ENCODE measurements at regions not wholly inside any gene's neighbourhood (a gene's known extent, or its start where the extent isn't known, plus 50 kb on each side); places are given as distances from the start of the nearest gene placed in this dataset.

- H3K9me3 ChIP-seq (ENCODE audit: insufficient read depth, low read length, severe bottlenecking), result no peaks in the 10 kb centered on the region
- ATAC-seq (ENCODE audit: insufficient read depth, low read depth) (no peak), DNase-seq (no peak)
- H3K27ac ChIP-seq (ENCODE audit: low read length), result no peak overlapping the region
- H4K20me1 ChIP-seq (ENCODE audit: insufficient read depth, low read length), result no peaks in the 10 kb centered on the region
- no peak overlapping the region for H3K4me3 ChIP-seq (ENCODE audit: low read depth in 1 of 2, low read length in 2 of 2)
- H3K36me3 ChIP-seq (ENCODE audit: insufficient read depth, low read length), result no peaks in the 10 kb centered on the region
- H3K4me2 ChIP-seq (ENCODE audit: insufficient read depth, low read length), result no peak overlapping the region
- H3K4me1 ChIP-seq (ENCODE audit: insufficient read depth, low read length), result no peaks in the 10 kb centered on the region
- H3K27me3 ChIP-seq (ENCODE audit: insufficient read depth, low read length, poor library complexity), result no peaks in the 10 kb centered on the region
- no peaks in the 10 kb centered on the region for H3K79me2 ChIP-seq (ENCODE audit: insufficient read depth, low read length)
- H2AFZ ChIP-seq (ENCODE audit: low read depth, low read length), result no peak overlapping the region
- TF ChIP-seq EZH2 (IDR thresholded peaks at IDR 0.05; ENCODE audit: borderline replicate concordance, low read depth, low read length, severe bottlenecking), result no peak
- TF ChIP-seq CTCF (IDR thresholded peaks at IDR 0.05; ENCODE audit: borderline replicate concordance, extremely low read depth, low read length, poor library complexity, severe bottlenecking), result no peak
- H3K9ac ChIP-seq (ENCODE audit: low read depth, low read length), result no peak overlapping the region
Measured at GRCh38 chr4:153071958-153072598, 132.2 kb upstream of the TRIM2 start.

- no peak overlapping the region for H2AFZ ChIP-seq (ENCODE audit: low read depth, low read length)
- H3K4me1 ChIP-seq (ENCODE audit: insufficient read depth, low read length), result no peaks in the 10 kb centered on the region
- H3K36me3 ChIP-seq (ENCODE audit: insufficient read depth, low read length), result no peaks in the 10 kb centered on the region
- TF ChIP-seq CTCF (IDR thresholded peaks at IDR 0.05; ENCODE audit: borderline replicate concordance, extremely low read depth, low read length, poor library complexity, severe bottlenecking) (no peak), EZH2 (IDR thresholded peaks at IDR 0.05; ENCODE audit: borderline replicate concordance, low read depth, low read length, severe bottlenecking) (no peak)
- DNase-seq (no peak), ATAC-seq (ENCODE audit: insufficient read depth, low read depth) (no peak)
- H3K9me3 ChIP-seq (ENCODE audit: insufficient read depth, low read length, severe bottlenecking), result no peaks in the 10 kb centered on the region
- H3K79me2 ChIP-seq (ENCODE audit: insufficient read depth, low read length), result no peaks in the 10 kb centered on the region
- no peak overlapping the region for H3K4me2 ChIP-seq (ENCODE audit: insufficient read depth, low read length)
- H3K27me3 ChIP-seq (ENCODE audit: insufficient read depth, low read length, poor library complexity), result no peaks in the 10 kb centered on the region
- no peak overlapping the region for H3K4me3 ChIP-seq (ENCODE audit: low read depth in 1 of 2, low read length in 2 of 2)
- H3K27ac ChIP-seq (ENCODE audit: low read length), result no peak overlapping the region
- H3K9ac ChIP-seq (ENCODE audit: low read depth, low read length), result no peak overlapping the region
- no peaks in the 10 kb centered on the region for H4K20me1 ChIP-seq (ENCODE audit: insufficient read depth, low read length)
Measured at GRCh38 chr4:153072661-153073060, 131.6 kb upstream of the TRIM2 start.

GRCh38 chr4:153074486-153074885, 129.8 kb upstream of the TRIM2 start:
- Histone ChIP-seq H4K20me1 (ENCODE audit: insufficient read depth, low read length) (no peaks in the 10 kb centered on the region), H3K4me1 (ENCODE audit: insufficient read depth, low read length) (peaks cover 3% of the 10 kb centered on the region), H3K4me2 (ENCODE audit: insufficient read depth, low read length) (no peak overlapping the region), H3K4me3 (ENCODE audit: low read depth in 1 of 2, low read length in 2 of 2) (no peak overlapping the region), H3K9ac (ENCODE audit: low read depth, low read length) (no peak overlapping the region), H3K27me3 (ENCODE audit: insufficient read depth, low read length, poor library complexity) (no peaks in the 10 kb centered on the region), H3K79me2 (ENCODE audit: insufficient read depth, low read length) (no peaks in the 10 kb centered on the region), H3K36me3 (ENCODE audit: insufficient read depth, low read length) (no peaks in the 10 kb centered on the region), H3K9me3 (ENCODE audit: insufficient read depth, low read length, severe bottlenecking) (no peaks in the 10 kb centered on the region), H2AFZ (ENCODE audit: low read depth, low read length) (no peak overlapping the region), H3K27ac (ENCODE audit: low read length) (no peak overlapping the region)
- TF ChIP-seq CTCF (IDR thresholded peaks at IDR 0.05; ENCODE audit: borderline replicate concordance, extremely low read depth, low read length, poor library complexity, severe bottlenecking) (no peak), EZH2 (IDR thresholded peaks at IDR 0.05; ENCODE audit: borderline replicate concordance, low read depth, low read length, severe bottlenecking) (no peak)
- DNase-seq (no peak), ATAC-seq (ENCODE audit: insufficient read depth, low read depth) (no peak)
